ENCODE measurements at regions not wholly inside any gene's neighbourhood (a gene's known extent, or its start where the extent isn't known, plus 50 kb on each side); places are given as distances from the start of the nearest gene placed in this dataset.

DNA sequence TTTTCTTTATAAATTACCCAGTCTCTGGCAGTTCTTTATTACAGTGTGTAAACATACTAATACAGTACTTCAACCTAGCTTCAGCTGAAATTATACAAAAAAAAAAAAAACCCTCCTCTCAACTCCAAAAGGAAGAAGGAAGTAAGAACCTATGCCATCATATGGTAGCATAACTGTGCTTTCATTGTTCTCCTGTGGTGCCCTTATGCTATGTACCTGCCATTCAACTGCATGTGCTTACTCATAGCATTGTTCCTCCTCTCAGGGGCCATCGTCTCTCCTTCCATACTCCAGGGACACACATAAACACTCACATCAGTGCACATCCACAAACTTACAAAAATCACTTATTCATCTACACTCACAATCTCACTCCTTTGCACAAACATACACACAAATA, 470.1 kb upstream of the HS3ST1 start:
- DNase-seq (ENCODE audit: low spot score) = no peak
- in situ Hi-C loops (cut with HindIII; ENCODE audit: low sequenced_read_pairs) = no loop called here

DNA sequence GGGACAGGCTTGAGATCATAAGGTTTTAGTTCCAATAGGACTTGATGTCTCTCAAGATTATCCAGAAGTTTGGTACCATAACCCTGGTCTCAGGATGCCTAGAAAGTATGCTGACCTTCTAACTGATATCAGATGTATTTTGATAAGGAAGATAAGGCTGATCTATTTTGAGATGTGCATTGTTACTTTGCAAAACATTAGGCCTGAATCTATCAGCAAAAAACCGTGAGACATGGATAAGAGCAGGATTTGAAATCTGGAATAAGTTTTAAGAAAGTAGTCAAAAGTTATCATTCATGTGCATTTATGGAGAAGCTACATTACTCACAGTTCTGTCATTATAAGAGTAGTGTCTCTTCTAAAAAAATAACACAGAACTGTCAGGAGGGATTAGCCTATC, 467.1 kb upstream of the HS3ST1 start:
- in situ Hi-C loops (cut with HindIII; ENCODE audit: low sequenced_read_pairs) = no loop called here
- no peak for DNase-seq (ENCODE audit: low spot score)

DNA sequence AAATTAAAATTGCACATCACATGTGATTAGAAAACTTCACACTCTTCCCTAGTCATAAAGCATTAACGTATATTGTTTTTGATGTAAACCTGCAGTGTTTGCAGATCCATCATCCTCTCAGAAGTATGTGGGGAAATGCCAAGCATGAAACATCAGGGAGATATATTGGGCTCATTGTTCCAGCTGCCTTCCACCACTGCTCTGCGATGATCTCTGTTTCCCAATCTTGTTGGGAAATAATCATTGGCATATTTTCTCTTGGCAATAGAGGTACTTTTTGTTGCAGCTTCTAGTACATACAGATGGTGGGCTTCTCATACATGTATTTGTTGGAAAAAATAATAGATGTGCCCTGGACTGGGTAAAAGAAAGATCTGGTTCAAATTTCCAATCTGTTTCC, 466.3 kb upstream of the HS3ST1 start:
- in situ Hi-C loops (cut with HindIII; ENCODE audit: low sequenced_read_pairs) = no loop called here
- no peak for DNase-seq (ENCODE audit: low spot score)

DNA sequence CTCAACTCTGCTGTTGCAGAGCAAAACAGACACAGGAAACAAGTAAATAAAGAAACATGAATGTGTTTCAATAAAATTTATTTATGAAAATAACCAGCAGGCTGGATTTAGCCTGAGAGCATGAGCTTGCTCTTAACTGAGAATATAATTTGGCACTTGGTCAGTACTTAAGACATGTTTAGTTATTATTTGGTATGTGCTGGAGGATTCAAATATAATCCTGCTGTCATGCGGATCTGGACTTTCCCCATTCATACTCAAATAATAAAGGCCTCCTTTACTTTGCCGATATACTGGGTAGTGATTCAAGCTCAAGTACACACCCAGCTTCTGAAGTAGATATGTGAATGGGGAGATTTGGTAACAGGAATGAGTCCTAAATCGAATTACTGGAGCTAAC, 465.5 kb upstream of the HS3ST1 start:
- no peak for DNase-seq (ENCODE audit: low spot score)
- in situ Hi-C loops (cut with HindIII; ENCODE audit: low sequenced_read_pairs) = no loop called here

DNA sequence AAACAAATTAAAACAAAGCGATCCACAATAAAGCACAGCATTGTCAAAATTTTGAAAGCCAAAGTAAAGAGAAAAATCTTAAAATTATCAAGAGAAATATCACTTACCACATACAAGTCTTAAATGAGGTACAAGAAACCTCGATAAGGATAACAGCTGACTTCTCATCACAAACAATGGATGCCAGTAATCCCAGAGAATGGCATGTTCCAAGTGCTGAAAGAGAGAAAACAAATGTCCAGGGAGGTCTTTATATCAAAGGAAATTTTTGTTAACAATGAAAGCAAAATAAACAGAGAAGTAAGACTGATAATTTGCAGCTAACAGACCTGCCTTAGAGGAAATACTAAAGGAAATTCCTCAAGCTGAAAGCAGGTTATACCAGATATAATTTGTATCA, 460.4 kb upstream of the HS3ST1 start:
- no peak for DNase-seq (ENCODE audit: low spot score)
- in situ Hi-C loops (cut with HindIII; ENCODE audit: low sequenced_read_pairs) = no loop called here

DNA sequence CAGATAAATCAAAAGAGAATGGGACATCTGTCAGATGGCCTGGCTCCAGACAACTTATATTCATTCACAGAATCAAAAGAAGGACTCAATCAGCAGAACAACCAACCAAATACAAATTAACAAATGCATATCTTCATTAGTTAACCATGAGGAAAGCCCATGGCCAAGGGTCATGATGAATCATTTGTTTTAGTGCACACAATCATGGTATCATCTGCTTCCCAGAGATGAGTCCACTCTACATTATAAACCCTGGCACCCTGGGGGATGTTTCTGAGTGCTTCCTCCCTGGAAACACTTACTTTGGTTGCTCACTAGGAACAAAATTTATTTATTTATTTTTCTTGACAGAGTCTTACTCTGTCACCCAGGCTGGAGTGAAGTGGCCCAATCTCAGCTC, 453.3 kb upstream of the HS3ST1 start:
- in situ Hi-C loops (cut with HindIII; ENCODE audit: low sequenced_read_pairs) = no loop called here
- no peak for DNase-seq (ENCODE audit: low spot score)

DNA sequence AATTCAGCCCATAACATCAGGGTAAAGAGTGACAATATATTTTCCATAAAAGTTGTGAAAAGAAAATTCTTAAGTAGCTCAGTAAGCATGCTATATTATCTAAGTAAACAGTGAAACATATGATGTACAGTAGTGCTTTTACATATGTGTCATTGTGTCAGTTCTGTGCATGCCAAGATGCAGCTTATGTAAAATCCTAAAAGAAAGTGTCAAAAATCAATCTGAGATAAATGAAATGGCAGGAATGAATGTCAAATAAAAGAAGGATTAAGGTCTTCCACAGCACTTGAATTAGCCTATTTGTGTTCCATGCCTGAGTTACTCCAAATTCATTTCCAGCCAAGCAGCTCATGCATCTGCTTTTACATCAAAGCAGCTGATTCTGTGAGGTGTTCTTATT, 452.7 kb upstream of the HS3ST1 start:
- in situ Hi-C loops (cut with HindIII; ENCODE audit: low sequenced_read_pairs) = no loop called here

DNA sequence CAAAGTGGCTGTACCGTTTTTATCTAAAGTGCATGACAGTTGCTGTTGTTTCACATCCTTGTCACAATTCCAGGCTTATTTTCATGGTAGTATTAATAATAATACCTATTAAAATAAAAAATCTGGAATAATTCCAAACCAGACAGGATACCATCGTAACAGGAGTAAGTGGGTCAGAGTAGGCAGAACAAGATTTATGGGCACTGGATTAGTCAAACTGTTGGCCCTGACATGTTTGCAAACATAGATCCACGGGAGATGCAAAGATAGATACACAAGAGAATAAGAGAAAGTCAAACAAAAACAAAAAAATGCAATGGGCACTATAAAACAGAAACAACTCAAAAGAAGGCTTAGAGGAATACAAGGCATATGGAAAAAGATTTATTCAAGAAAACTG, 449.5 kb upstream of the HS3ST1 start:
- DNase-seq (ENCODE audit: low spot score) = no peak
- in situ Hi-C loops (cut with HindIII; ENCODE audit: low sequenced_read_pairs) = no loop called here

More for the DNA sequence above, 452.7 kb upstream of the HS3ST1 start:
- no peak for DNase-seq (ENCODE audit: low spot score)

DNA sequence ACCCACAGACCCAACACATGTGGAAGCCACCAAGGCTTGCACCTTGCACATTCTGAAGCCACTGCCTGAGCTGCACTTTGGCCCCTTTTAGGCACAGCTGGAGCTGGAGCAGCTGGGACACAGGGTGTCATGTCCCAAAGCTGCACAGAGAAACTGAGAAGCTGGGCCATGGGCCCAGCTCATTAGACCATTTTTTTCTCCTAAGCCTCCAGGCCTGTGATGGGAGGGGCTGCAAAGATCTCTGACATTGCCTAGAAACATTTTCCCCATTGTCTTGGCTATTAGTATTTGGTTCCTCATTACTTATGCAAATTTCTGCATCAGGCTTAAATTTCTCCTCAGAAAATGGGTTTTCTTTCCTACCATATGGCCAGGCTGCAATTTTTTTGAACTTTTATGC, 447.4 kb upstream of the HS3ST1 start:
- DNase-seq (ENCODE audit: low spot score) = no peak
- in situ Hi-C loops (cut with HindIII; ENCODE audit: low sequenced_read_pairs) = no loop called here

DNA sequence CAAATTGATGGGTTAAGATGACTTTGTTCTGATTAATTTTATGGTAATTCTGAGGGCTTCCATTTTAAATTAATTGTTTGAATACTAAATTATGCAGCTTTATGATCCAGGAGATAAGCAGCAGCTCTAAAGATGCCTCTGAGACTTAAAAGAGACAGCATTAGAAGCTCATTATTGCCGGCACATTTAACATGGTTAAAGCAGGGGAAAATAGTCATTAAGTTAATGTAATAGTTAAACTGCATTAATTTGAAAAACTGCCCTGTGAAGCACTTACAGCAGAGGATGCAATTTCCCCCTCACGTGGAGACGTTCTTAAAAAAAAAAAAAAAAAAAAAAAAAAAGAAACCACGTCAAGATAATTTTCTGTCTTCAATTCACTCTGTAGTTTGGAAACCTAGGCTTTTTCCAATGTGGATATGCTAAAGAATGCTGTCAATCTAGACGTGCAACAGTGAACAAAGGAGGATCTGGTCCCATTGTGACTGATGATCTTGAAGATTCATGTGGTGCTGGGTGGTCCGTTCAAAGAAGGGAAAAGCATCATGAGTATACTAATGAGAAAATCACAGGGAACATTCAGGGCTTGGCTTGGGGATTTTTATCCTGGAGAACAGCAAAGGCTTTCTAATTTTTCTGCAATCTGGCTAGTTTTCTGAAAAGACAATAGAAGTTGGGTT, 440.6 kb upstream of the HS3ST1 start:
- DNase-seq (ENCODE audit: low spot score) = no peak
- in situ Hi-C loops (cut with HindIII; ENCODE audit: low sequenced_read_pairs) = no loop called here

DNA sequence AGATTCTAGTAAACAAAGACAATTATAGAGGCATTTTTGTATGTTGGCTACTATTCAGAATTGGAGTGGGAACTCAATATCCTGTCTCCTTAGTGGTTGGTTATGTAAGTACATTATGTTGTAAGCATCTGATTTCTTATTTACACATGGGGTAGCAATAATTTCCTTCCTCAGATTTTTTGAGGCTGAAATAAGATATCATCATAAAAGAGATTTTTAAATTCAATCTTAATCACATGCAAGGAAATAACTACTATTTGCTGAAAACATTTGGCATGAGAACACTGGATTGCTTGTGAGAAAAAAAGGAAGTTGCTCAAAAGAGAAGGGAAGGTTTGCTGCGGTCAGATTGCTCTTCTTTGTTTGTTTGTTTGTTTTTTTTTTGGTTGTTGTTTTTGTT, 437.7 kb upstream of the HS3ST1 start:
- in situ Hi-C loops (cut with HindIII; ENCODE audit: low sequenced_read_pairs) = no loop called here
- DNase-seq (ENCODE audit: low spot score) = no peak

DNA sequence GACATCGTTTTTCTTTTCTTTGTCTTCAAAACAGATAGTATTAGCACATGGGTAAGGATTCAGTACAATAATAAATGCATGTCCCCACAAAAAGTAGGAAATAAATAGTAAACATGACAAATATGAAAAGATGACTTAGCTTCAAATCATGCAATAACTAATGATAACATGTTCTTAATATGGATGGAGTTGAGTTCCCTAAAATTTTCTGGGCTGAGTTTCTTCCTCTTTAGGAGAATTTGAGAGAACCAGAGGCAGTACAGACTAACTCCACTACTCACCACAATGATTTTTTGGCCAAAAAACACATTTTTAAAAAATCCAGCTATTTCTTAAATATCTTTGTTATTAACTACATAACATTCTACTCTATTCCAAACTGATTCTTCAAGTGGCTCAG, 432.3 kb upstream of the HS3ST1 start:
- in situ Hi-C loops (cut with HindIII; ENCODE audit: low sequenced_read_pairs) = no loop called here
- no peak for DNase-seq (ENCODE audit: low spot score)

DNA sequence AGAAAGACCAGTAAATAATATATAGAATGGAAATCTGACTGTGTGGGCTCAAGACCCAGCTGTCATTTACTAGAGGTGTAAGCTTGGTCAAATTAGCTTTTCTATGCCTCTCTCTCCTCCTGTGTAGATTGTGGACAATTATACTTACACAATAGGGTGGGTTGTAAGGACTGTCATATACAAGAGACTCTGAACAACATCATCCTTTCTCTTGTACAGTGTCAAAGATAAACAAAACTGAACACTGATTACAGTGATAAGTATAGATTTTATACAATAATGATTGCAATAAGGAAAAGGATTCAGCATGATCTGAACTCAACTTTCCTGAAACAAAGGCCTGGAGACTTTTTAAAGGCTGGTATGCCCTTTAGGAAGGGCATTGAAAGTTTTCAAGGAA, 429.2 kb upstream of the HS3ST1 start:
- no peak for DNase-seq (ENCODE audit: low spot score)
- in situ Hi-C loops (cut with HindIII; ENCODE audit: low sequenced_read_pairs) = no loop called here

DNA sequence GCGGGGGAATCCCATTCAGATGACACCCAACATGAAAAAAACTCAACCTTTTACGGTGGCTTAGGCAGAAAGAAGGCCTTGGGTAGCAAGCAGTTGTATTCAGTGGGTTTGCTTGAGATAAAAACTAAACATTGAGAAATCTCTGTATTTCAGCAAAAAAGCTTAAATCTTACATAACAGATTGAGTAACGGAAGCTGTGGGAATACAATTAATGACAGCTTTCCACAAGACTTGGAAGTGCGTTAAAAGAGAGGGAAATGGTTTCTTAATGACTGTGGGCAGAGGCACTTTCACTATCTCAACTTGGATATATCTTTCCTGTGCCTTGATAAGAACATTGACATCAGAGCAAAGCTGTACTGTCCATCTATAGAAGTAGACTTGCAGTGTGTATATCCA, 418.5 kb upstream of the HS3ST1 start:
- in situ Hi-C loops (cut with HindIII; ENCODE audit: low sequenced_read_pairs) = no loop called here
- DNase-seq (ENCODE audit: low spot score) = no peak

DNA sequence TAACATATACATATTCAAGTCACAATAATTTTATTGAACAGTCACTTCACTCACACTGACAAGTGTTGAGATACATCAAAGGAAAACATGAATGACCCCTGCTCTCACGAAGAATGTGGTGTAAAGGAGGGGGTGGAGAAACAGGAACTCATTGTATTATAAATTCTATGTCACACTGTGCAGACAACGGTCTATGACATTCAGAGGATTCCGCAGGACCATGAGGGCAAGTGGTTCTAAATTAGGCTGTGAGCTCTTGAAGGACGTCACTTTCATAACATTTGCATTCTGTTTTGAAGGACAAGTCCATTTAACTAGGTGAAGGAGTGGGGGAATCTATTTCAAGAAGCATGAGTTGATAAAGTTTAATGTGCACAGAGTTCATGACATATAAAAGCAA, 415.2 kb upstream of the HS3ST1 start:
- in situ Hi-C loops (cut with HindIII; ENCODE audit: low sequenced_read_pairs) = no loop called here
- no peak for DNase-seq (ENCODE audit: low spot score)

DNA sequence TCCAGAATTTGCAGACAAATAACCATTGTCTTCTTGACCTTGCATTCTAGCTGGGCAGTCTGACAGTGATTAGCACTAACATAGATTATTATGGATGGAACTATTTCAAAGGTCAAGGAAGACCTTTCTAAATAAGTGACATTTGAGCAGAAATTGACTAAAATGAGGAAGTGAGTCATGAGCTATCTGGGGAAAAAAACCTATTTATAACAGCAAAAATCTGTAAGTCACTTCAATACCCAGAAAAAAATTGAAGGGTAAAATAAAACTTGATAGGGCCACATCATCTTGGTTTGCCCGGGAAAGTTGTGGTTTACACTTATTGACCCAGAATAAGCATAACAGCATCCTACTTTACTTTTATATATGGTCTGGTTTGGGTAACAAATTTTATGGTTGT, 414.6 kb upstream of the HS3ST1 start:
- no peak for DNase-seq (ENCODE audit: low spot score)
- in situ Hi-C loops (cut with HindIII; ENCODE audit: low sequenced_read_pairs) = no loop called here

DNA sequence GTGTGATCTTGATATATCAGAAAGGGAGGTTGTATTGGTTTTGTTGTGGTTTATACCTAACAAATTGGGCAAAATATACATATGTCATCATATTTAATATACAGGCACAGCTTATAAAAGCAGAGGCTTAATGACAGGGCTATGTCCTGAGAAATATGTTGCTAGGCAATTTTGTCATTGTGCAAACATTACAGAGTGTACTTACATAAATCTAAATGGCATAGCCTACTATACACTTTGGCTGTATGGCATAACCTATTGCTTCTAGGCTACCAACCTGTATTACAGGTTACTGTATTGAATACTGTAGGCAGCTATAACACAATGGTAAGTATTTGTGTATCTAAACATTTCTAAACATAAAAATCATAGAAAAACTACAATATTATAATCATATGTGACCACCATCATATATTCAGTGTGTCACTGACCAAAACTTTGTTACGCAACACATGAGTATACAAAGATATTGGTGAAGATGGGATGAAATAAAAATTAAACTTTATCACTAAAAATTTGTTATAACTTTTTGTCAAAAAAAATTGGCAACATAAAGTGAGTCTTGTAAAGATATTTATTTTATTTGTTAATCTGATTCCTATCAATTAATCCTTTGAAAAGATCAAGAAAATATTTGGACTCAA, 414.0 kb upstream of the HS3ST1 start:
- no peak for DNase-seq (ENCODE audit: low spot score)
- in situ Hi-C loops (cut with HindIII; ENCODE audit: low sequenced_read_pairs) = no loop called here

DNA sequence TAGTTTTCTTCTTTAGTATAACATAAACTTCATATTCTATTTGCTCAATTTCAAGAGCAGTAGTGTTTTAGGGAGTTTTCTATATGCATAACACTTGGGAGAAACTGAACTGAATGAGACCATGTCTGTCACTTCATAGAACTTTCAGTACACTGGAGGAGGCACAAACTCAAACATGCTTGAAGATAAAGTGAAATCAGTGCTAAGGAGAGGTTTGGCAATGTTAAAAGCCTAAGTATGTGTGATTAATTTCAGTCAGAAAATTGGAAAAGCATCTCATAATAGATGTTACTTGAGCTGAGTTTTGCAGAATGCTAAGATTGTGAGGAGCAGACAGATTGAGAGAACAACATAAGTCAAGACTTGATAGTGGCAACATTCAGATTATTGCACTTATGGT, 411.2 kb upstream of the HS3ST1 start:
- in situ Hi-C loops (cut with HindIII; ENCODE audit: low sequenced_read_pairs) = no loop called here
- DNase-seq (ENCODE audit: low spot score) = no peak

DNA sequence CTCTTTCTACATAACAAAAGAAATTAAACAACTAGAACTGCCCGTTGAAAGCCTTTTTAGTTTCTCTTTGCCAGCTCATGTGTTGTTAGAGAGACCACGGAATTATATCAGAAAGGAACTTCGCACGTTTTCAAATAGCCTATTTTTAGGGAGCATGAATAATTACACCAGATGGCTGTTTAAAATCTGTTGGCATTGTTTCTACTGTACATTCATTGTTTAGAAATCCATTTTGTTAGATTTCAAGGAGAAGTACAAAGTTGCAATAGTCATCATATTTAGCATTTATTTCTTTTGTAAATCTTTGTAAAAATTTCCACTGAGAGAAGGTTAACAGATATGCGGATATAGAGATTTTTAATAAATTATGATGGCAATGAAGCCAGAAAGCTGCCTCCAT, 403.0 kb upstream of the HS3ST1 start:
- in situ Hi-C loops (cut with HindIII; ENCODE audit: low sequenced_read_pairs) = no loop called here
- peak; percentile 19 for DNase-seq (ENCODE audit: low spot score)

DNA sequence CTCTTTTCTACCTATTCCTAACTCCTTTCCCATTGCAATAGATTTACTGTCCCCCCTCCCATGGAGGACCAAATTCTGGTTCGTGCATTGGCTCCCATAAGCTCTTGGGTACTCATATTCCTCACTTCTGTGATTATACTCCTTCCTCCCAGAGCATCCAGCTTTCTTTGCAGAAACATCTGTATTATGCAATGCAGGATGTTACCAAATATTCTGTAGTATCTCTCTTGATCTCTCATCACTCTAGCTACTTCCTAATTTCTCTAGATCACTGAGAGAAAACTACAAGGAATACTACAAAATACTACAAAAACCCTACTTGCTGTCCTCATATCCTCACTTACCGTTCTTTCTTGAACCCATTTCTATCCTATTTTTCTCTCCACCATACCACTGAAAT, 395.9 kb upstream of the HS3ST1 start:
- DNase-seq (ENCODE audit: low spot score) = no peak
- in situ Hi-C loops (cut with HindIII; ENCODE audit: low sequenced_read_pairs) = no loop called here

DNA sequence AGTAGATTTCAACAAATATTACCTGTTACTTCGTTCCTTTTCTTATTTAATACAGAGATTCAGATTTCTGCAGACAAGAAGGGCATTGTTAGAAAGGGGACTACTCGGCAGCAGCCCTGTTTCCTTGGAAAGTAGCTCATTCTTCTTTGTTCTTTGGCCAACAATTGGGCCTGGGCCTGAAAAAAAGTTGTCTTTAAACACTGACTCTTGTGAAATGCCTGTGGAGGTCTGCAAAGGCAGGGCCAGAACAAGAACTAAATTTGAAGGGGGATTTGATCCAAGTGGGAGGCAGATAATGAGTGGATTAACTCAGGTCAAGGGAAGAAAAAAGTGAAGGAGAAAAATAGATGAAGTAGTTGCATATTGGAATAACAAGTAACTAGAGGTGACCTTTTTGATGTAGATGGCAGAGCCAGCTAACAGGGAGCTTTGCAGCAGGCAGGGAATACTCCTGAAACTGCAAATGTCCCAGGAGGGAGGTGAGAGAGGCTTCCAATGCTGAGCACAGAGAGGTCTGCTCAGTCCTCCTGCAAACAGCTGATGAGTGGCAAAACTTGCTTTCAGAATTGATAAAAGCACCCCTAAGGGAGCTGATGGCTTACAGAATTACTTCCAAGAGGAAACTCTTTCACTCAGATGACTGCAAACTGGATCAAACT, 393.2 kb upstream of the HS3ST1 start:
- no peak for DNase-seq (ENCODE audit: low spot score)
- in situ Hi-C loops (cut with HindIII; ENCODE audit: low sequenced_read_pairs) = no loop called here

Measured in G401 (cell line).